Daoy (cell line): ENCODE measurements at regions not wholly inside any gene's neighbourhood (a gene's known extent, or its start where the extent isn't known, plus 50 kb on each side); places are given as distances from the start of the nearest gene placed in this dataset.

Experiments
- DNase-seq: peaks from one replicate; pipeline ENCODE4 v3.0.0-alpha.2; 2015; ENCODE audit warnings: low read depth

- DNase-seq, result no peak
Measured at GRCh38 chr4:14434483-14434882, 567.8 kb upstream of the CPEB2 start.

GRCh38 chr4:14434916-14435315, 567.4 kb upstream of the CPEB2 start:
- DNase-seq, result no peak

GRCh38 chr4:14441561-14441960, 560.7 kb upstream of the CPEB2 start:
- no peak for DNase-seq

- DNase-seq, result no peak
Measured at GRCh38 chr4:14445882-14446281, 556.4 kb upstream of the CPEB2 start.

- no peak for DNase-seq
Measured at GRCh38 chr4:14446311-14446710, 556.0 kb upstream of the CPEB2 start.

- DNase-seq, result no peak
Measured at GRCh38 chr4:14446904-14447303, 555.4 kb upstream of the CPEB2 start.

GRCh38 chr4:14449308-14449707, 553.0 kb upstream of the CPEB2 start:
- DNase-seq, result no peak

DNA sequence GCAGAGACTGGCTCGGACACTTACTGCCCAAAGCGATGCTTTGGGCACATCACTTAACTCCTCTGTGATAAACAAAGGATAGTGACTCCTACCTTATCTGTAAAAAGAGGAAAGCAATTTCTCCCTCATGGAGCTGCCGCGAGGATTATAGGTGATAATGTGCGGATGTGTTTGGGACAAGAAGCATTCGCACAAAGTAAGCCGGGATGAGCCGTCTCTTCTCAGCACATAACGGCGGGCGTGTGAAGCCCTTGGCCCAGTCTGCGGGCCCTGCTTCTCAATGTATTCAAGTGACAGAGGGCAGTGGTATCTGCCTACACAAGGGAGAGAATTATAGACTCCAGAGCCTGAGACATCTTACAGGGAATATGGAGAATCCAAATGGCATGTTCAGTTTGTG, 550.3 kb upstream of the CPEB2 start:
- DNase-seq, result no peak

- DNase-seq, result no peak
Measured at GRCh38 chr4:14452764-14453163, 549.5 kb upstream of the CPEB2 start.

DNA sequence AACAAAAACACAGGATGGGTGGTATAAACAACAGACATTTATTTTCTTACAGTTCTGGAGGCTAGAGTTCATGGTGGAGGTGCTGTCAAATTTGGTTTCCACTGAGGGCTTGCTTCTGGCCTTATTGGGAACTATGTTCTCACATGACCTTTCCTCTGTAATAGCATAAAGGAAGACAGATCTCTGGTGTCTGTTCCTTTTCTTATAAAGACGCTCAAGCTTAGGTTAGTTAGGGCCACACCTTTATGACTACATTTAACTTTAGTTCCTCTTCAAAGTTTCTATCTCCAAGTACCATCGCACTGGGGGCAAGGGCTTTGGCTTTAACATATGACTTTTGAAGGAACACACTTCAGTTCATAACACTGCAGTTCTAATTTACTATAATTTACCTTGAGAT, 543.8 kb upstream of the CPEB2 start:
- DNase-seq, result no peak

- no peak for DNase-seq
Measured at GRCh38 chr4:14465057-14465456, 537.2 kb upstream of the CPEB2 start.

DNA sequence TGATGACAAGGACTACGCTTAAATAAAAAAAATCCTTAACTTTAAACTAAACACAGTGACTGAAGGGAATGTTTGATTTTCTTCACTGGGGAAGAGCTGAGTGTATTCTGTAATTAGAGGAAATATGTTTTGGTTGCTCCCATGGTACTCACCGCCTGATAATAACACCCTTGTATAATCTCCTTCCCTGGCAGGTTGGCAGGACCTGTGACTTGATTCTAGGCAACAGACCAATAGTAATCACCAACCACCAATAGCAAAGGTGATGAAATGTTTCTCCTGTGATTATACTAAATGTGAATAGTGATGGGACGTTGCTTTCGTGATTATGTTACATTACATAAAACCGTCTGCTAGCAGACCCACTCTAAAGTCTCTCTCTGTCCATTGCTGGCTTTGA, 536.8 kb upstream of the CPEB2 start:
- no peak for DNase-seq

- no peak for DNase-seq
Measured at GRCh38 chr4:14478504-14478903, 523.8 kb upstream of the CPEB2 start.

- DNase-seq, result no peak
Measured at GRCh38 chr4:14496408-14496807, 505.9 kb upstream of the CPEB2 start.

GRCh38 chr4:14496969-14497368, 505.3 kb upstream of the CPEB2 start:
- DNase-seq, result no peak

DNA sequence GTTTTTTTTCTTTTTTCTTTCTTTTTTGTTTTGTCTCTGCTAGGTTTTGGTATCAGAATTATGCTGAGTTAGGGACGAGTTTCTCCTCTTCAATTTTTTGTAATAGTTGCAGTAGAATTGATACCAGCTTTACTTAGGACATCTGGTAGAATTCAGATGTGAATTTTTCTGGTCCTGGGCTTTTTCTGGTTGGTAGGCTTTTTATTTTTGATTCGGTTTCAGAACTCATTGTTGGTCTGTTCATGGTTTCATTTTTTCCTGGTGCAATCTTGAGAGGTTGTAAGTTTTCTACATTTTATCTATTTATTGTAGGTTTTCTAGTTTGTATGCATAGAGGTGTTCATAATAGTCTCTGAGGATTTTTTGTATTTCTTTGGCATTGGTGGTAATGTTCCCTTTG, 498.1 kb upstream of the CPEB2 start:
- no peak for DNase-seq

DNA sequence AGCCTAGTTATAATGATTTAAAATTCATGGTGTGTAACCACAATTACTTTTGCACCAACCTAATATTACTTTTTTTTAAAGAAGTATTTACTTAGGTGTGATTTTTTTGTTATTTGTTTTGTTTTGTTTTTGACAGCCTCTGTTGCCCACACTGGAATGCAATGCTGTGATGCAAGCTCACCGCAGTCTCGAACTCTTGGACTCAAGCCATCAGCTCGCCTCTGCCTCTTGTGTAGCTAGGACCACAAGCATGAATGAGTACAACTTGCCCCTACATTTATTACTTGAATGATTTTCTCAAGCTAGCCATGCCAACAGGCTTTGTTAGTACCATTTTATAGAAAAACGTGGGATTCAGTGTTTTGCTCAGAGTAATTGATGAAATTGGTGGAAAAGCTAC, 488.8 kb upstream of the CPEB2 start:
- no peak for DNase-seq

DNA sequence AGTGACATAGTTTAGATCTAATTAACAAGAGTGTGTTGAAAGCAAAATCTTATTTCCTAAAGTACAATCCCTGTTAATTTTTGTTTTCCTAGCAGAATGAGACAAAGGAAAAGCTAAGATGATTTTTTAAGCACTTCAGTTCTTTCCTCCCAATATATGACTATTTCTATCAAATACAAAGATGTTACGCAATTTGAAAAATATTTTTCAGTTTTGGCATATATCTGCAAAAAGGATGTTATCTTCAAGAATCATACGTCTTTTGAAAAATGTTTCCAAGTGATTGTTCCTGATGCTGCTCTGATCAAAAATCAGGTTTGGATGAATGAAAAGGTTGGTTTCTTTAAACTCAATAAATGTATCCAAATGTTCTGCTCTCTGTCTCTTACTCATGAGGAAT, 486.7 kb upstream of the CPEB2 start:
- no peak for DNase-seq

DNA sequence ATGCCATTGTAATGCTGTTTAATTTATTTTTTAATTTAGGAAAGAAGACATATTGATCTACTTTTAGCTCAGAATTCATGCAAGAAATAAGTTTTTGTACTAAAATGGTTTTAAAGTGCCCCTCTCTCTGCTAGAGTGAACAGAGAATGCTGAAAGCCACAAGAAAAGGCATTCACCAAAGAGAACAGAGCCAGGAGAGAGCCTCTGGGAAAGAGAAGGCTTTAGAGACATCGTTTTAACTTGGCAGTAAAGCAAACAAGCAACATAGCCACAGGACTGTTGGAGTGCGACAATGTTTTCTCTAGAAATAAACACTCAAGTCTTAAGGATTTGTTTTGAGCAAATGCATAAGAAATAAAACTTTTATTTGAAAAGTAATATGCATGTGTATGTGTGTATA, 484.1 kb upstream of the CPEB2 start:
- no peak for DNase-seq

DNA sequence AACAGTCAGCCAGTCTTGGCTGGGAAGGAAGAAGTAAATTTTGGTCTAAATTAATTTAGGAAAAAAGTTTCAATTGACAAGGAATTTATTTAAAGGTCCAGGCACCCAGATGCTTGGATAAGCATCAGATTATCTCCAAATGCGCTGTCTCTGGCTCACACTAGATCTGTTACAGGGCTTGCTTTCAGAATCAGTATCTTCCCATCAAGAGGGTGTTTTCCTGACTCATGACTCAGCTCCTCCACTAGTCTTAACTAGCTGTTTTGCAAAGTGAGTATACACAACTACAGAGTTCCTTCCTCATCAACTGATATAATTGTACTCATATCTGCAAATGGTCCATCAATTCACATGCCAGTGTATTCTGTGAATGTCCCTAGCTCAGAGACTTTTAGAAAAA, 482.1 kb upstream of the CPEB2 start:
- no peak for DNase-seq

GRCh38 chr4:14524276-14524675, 478.0 kb upstream of the CPEB2 start:
- no peak for DNase-seq

DNA sequence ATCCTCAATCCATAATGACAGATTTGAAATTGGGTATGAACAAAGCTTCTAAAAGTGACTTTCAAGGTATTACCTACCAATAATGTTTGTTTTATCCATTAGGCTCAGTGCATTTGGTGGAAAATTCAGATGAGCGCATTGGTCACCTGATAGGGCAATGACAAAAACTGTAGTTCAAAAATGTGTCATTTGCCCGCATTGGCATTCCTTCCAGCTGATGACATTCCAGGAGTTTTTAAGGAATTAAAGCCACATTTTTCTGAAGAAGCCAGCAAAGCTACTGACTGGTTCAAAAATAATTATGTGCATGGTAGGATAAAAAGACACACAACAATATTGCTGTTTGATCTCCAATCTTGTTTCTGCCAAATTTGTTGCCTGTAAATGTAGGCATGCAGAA, 473.4 kb upstream of the CPEB2 start:
- no peak for DNase-seq

DNA sequence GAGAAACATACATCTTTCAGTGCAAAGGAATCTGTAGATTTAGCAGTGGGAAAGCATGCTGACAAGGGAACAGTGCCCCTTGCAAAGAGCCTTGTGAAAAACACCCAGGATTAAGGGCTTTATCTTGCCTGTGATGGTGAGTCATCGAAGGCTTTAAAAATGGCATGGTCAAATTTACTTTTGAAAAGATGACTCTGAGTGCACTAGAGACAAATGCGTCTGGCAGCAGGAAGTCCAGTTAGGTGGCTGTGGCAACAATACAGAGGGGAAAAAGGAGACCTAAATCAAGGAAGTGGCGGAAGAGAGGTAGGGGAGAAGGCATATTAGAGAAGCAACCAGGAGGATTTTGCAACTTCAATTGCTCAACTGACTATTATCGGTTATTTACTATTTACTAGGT, 472.6 kb upstream of the CPEB2 start:
- no peak for DNase-seq

GRCh38 chr4:14532436-14532835, 469.8 kb upstream of the CPEB2 start:
- DNase-seq, result no peak

GRCh38 chr4:14539246-14539645, 463.0 kb upstream of the CPEB2 start:
- DNase-seq, result no peak
